T-cell (primary cell): ENCODE measurements at regions not wholly inside any gene's neighbourhood (a gene's known extent, or its start where the extent isn't known, plus 50 kb on each side); places are given as distances from the start of the nearest gene placed in this dataset.

Experiments
- ATAC-seq, 4 experiments: fragments of 200-7000 bp in 3 of 4; fragments of 150-1000 bp in 1 of 4; cut with Tn5 transposase; replicated peaks in 1 of 4; 1 replicate in 3 of 4; 2 replicates in 1 of 4; pipeline ENCODE4 v1.10.0; 2021; ENCODE audit warnings: moderate library complexity in 3 of 4, mild to moderate bottlenecking in 2 of 4, moderate number of reproducible peaks in 1 of 4
- CTCF ChIA-PET, 2 donors: fragments of 300-600 bp; sonication (Branson Sonifier 250); formaldehyde crosslinking; loops; one replicate each; lab custom pipeline; 2022; ENCODE audit warnings: antibody characterized with exemption in 2 of 2; lab: Charles Lee
- POLR2A ChIA-PET, 2 donors: fragments of 300-600 bp; sonication (Branson Sonifier 250); formaldehyde crosslinking; loops; one replicate each; lab custom pipeline; 2022; ENCODE audit warnings: antibody characterized with exemption in 2 of 2; lab: Charles Lee
- DNase-seq, 35 experiments: peaks; one replicate each; pipeline versions ENCODE4 v3.0.0 to v3.0.0-alpha.2; 2013 to 2023
- H3K27ac ChIP-seq: one replicate; pipeline ENCODE4 v1.5.1; 2013; ENCODE audit warnings: low read length
- H3K27me3 ChIP-seq, 2 experiments: replicated peaks in 1 of 2; 1 replicate in 1 of 2; 2 replicates in 1 of 2; pipeline versions ENCODE4 v1.6.1 to v1.7.0; 2013; ENCODE audit warnings: low read length in 1 of 2, mixed read lengths in 1 of 2; ENCODE audit not compliant: control insufficient read depth in 2 of 2, insufficient read depth in 2 of 2; ENCODE audit errors: extremely low read depth in 1 of 2
- H3K36me3 ChIP-seq, 2 donors: 1 replicate in 1 of 2; 2 replicates in 1 of 2; pipeline versions ENCODE4 v1.6.1 to v1.7.0; 2013; ENCODE audit warnings: low read length in 1 of 2; ENCODE audit not compliant: control insufficient read depth in 2 of 2, insufficient read depth in 1 of 2; ENCODE audit errors: extremely low read depth in 1 of 2
- H3K4me1 ChIP-seq, 2 experiments: 1 replicate in 1 of 2; 2 replicates in 1 of 2; pipeline versions ENCODE4 v1.6.1 to v1.7.0; 2013; ENCODE audit warnings: low read length in 2 of 2, mixed read lengths in 1 of 2; ENCODE audit not compliant: insufficient read depth in 2 of 2, control insufficient read depth in 1 of 2; ENCODE audit errors: extremely low read depth in 1 of 2
- H3K4me3 ChIP-seq, 2 donors: 1 replicate in 1 of 2; 2 replicates in 1 of 2; pipeline versions ENCODE4 v1.5.1 to v1.7.0; 2013; ENCODE audit warnings: mild to moderate bottlenecking in 2 of 2, low read length in 1 of 2, moderate library complexity in 1 of 2; ENCODE audit not compliant: control insufficient read depth in 1 of 2; ENCODE audit errors: extremely low read depth in 1 of 2
- H3K9me3 ChIP-seq: 2 replicates; pipeline ENCODE4 v1.7.0; 2013
- H3K27ac Mint-ChIP-seq, 2 donors: one replicate each; pipeline ENCODE4 v1.8.0; 2020 to 2021; ENCODE audit warnings: mild to moderate bottlenecking in 2 of 2, mixed read lengths in 2 of 2
- H3K27me3 Mint-ChIP-seq, 2 donors: one replicate each; pipeline ENCODE4 v1.8.0; 2021 to 2022; ENCODE audit warnings: mixed read lengths in 2 of 2
- H3K36me3 Mint-ChIP-seq: one replicate; pipeline ENCODE4 v1.8.0; 2021; ENCODE audit warnings: mixed read lengths
- H3K4me1 Mint-ChIP-seq, 3 donors: one replicate each; pipeline ENCODE4 v1.8.0; 2020 to 2022; ENCODE audit warnings: mixed read lengths in 3 of 3, mild to moderate bottlenecking in 1 of 3
- H3K4me3 Mint-ChIP-seq, 3 donors: one replicate each; pipeline ENCODE4 v1.8.0; 2020 to 2022; ENCODE audit warnings: mild to moderate bottlenecking in 3 of 3, mixed read lengths in 3 of 3, moderate library complexity in 3 of 3
- H3K9me3 Mint-ChIP-seq, 3 donors: one replicate each; pipeline ENCODE4 v1.8.0; 2020 to 2022; ENCODE audit warnings: mixed read lengths in 3 of 3
- WGBS: methylation state at CpG from one replicate; pipeline ENCODE4 v1.1.5; 2013; ENCODE audit warnings: missing lambda C conversion rate; ENCODE audit not compliant: insufficient coverage; 5-methylcytosine and 5-hydroxymethylcytosine counted together

GRCh38 chr22:23411739-23412138, 168.4 kb downstream of the IGLL1 start:
- DNase-seq (no peak), ATAC-seq (peak in 1 of 4 experiments; percentile 73)
- Mint-ChIP-seq H3K27ac (peak overlapping the region; percentile 30 to 75), H3K36me3 (no peaks in the 10 kb centered on the region), H3K4me1 (peaks cover 17 to 24% (median 17%) of the 10 kb centered on the region in 3 donors), H3K4me3 (peak overlapping the region in 1 of 3 donors; percentile 44), H3K27me3 (peaks cover 0 to 3% of the 10 kb centered on the region in 2 donors), H3K9me3 (no peaks in the 10 kb centered on the region)
- Histone ChIP-seq H3K4me1 (peaks cover 2 to 4% of the 10 kb centered on the region in 2 experiments), H3K36me3 (no peaks in the 10 kb centered on the region), H3K9me3 (no peaks in the 10 kb centered on the region), H3K4me3 (no peak overlapping the region), H3K27me3 (peaks cover 0 to 15% of the 10 kb centered on the region in 2 experiments), H3K27ac (no peak overlapping the region)
- ChIA-PET POLR2A (no interaction called here), CTCF (no interaction called here)

- Histone ChIP-seq H3K36me3 (no peaks in the 10 kb centered on the region), H3K4me1 (peaks cover 2 to 4% of the 10 kb centered on the region in 2 experiments), H3K9me3 (no peaks in the 10 kb centered on the region), H3K4me3 (no peak overlapping the region), H3K27me3 (peaks cover 0 to 12% of the 10 kb centered on the region in 2 experiments), H3K27ac (no peak overlapping the region)
- H3K4me1 Mint-ChIP-seq = peaks cover 17 to 24% (median 17%) of the 10 kb centered on the region in 3 donors
- no peaks in the 10 kb centered on the region for H3K36me3 Mint-ChIP-seq
- ATAC-seq (no peak), DNase-seq (no peak)
- ChIA-PET CTCF (no interaction called here), POLR2A (no interaction called here)
- H3K9me3 Mint-ChIP-seq = no peaks in the 10 kb centered on the region
- no peaks in the 10 kb centered on the region for H3K27me3 Mint-ChIP-seq
- no peak overlapping the region for H3K27ac Mint-ChIP-seq
- WGBS = 90% methylated on average over 4 of the region's 5 CpGs
- H3K4me3 Mint-ChIP-seq = no peak overlapping the region
These were observed 169.7 kb downstream of the IGLL1 start for GRCh38 chr22:23410411-23410810.

- Histone ChIP-seq H3K27ac (no peak overlapping the region), H3K27me3 (peaks cover 0 to 11% of the 10 kb centered on the region in 2 experiments), H3K9me3 (no peaks in the 10 kb centered on the region), H3K4me3 (no peak overlapping the region), H3K36me3 (no peaks in the 10 kb centered on the region), H3K4me1 (peaks cover 2 to 4% of the 10 kb centered on the region in 2 experiments)
- Mint-ChIP-seq H3K9me3 (no peaks in the 10 kb centered on the region), H3K27ac (no peak overlapping the region), H3K4me1 (peaks cover 17 to 24% (median 17%) of the 10 kb centered on the region in 3 donors), H3K27me3 (no peaks in the 10 kb centered on the region), H3K4me3 (no peak overlapping the region), H3K36me3 (no peaks in the 10 kb centered on the region)
- DNase-seq (no peak), ATAC-seq (no peak)
- 69% methylated on average over 6 of the region's 8 CpGs for WGBS
- ChIA-PET POLR2A (no interaction called here), CTCF (interaction anchor here in 1 of 2 donors (0.6 kb wide), 1 partner anchor 1349 kb away, joined by 3 read pairs; no protein-coding TSS in a partner anchor)
These were observed 170.1 kb downstream of the IGLL1 start for GRCh38 chr22:23409976-23410375.

GRCh38 chr22:23408321-23408720, 171.8 kb downstream of the IGLL1 start:
- Histone ChIP-seq H3K36me3 (no peaks in the 10 kb centered on the region), H3K4me3 (no peak overlapping the region), H3K9me3 (no peaks in the 10 kb centered on the region), H3K27me3 (peaks cover 0 to 15% of the 10 kb centered on the region in 2 experiments), H3K4me1 (peaks cover 2 to 4% of the 10 kb centered on the region in 2 experiments), H3K27ac (no peak overlapping the region)
- Mint-ChIP-seq H3K27me3 (peaks cover 3% of the 10 kb centered on the region in 2 donors), H3K4me1 (peaks cover 17 to 24% (median 17%) of the 10 kb centered on the region in 3 donors), H3K4me3 (no peak overlapping the region), H3K9me3 (no peaks in the 10 kb centered on the region), H3K27ac (no peak overlapping the region), H3K36me3 (no peaks in the 10 kb centered on the region)
- DNase-seq = no peak
- WGBS = 48% methylated on average over 2 of the region's 2 CpGs
- POLR2A ChIA-PET = no interaction called here
- CTCF ChIA-PET = interaction anchor here in 1 of 2 donors (0.6 kb wide), 2 partner anchors 126 to 142 kb away, joined by 3 read pairs; no protein-coding TSS in a partner anchor
- no peak for ATAC-seq

GRCh38 chr22:23405366-23405851, 174.7 kb downstream of the IGLL1 start:
- 87% methylated on average over 8 of the region's 16 CpGs for WGBS
- no peak for ATAC-seq

GRCh38 chr22:23404689-23405365, 175.3 kb downstream of the IGLL1 start:
- no peak overlapping the region for H3K4me3 Mint-ChIP-seq
- POLR2A ChIA-PET = no interaction called here
- H3K4me3 ChIP-seq = no peak overlapping the region
- DNase-seq = peak in 2 of 35 experiments; percentile 22 to 25
- no peak overlapping the region for H3K27ac Mint-ChIP-seq
- no peak for ATAC-seq
- H3K27me3 Mint-ChIP-seq = peaks cover 3% of the 10 kb centered on the region in 2 donors
- no peaks in the 10 kb centered on the region for H3K9me3 Mint-ChIP-seq
- no peaks in the 10 kb centered on the region for H3K4me1 Mint-ChIP-seq
- no peak overlapping the region for H3K27ac ChIP-seq
- H3K36me3 Mint-ChIP-seq = no peaks in the 10 kb centered on the region
- CTCF ChIA-PET = no interaction called here
- H3K9me3 ChIP-seq = no peaks in the 10 kb centered on the region
- WGBS = 63% methylated on average over 6 of the region's 11 CpGs
- H3K36me3 ChIP-seq = no peaks in the 10 kb centered on the region
- H3K4me1 ChIP-seq = peaks cover 0 to 8% of the 10 kb centered on the region in 2 experiments
- peaks cover 0 to 24% of the 10 kb centered on the region in 2 experiments for H3K27me3 ChIP-seq

More at GRCh38 chr22:23405366-23405851, 174.7 kb downstream of the IGLL1 start:
- no peak for DNase-seq
- H3K27ac ChIP-seq = no peak overlapping the region
- no peaks in the 10 kb centered on the region for H3K9me3 Mint-ChIP-seq
- no peak overlapping the region for H3K4me3 ChIP-seq
- peaks cover 0 to 8% of the 10 kb centered on the region in 2 experiments for H3K4me1 ChIP-seq
- H3K4me3 Mint-ChIP-seq = no peak overlapping the region
- no peaks in the 10 kb centered on the region for H3K36me3 Mint-ChIP-seq
- H3K36me3 ChIP-seq = no peaks in the 10 kb centered on the region
- H3K27me3 Mint-ChIP-seq = peaks cover 3% of the 10 kb centered on the region in 2 donors
- H3K4me1 Mint-ChIP-seq = no peaks in the 10 kb centered on the region
- no peaks in the 10 kb centered on the region for H3K9me3 ChIP-seq
- POLR2A ChIA-PET = no interaction called here
- CTCF ChIA-PET = no interaction called here
- no peak overlapping the region for H3K27ac Mint-ChIP-seq
- H3K27me3 ChIP-seq = peaks cover 0 to 24% of the 10 kb centered on the region in 2 experiments
